ENCODE measurements at regions not wholly inside any gene's neighbourhood (a gene's known extent, or its start where the extent isn't known, plus 50 kb on each side); places are given as distances from the start of the nearest gene placed in this dataset.
"Not testable (repeated sequence)": the region's sequence is repeated elsewhere in the genome, so short reads cannot be mapped to it uniquely, and the experiment has no call there.

DNA sequence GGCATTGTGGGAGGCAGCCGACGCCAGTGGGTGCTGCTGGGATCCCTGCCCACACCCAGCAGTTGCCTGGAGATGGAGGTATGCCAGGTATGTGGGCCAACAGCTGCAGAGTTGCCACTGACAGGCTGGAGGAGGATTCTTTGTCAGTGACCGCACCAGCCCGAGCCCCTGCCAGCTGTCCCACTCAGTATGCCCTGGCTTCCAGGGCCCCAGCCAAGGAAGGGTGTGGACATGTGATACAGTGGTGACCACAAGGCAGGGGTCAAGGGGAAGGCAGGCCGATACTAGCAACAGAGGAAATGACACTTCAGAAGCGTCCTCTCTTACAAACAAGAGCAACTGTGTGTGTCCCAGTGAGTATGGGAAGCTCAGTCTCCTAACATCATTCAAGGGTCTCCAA, 185.1 kb upstream of the NOTCH2NLA start:
- 52% methylated on average over 2 of the region's 6 CpGs for WGBS (ENCODE audit: missing lambda C conversion rate)
- H3K4me1 ChIP-seq; H3K27ac ChIP-seq; H3K4me2 ChIP-seq; ATAC-seq; H3K4me3 ChIP-seq; POLR2A ChIA-PET; H3K9me3 ChIP-seq; CTCF ChIA-PET; DNase-seq (ENCODE audit: low read depth in 1 of 2, low spot score in 1 of 2); FAIRE-seq: not testable (repeated sequence)

DNA sequence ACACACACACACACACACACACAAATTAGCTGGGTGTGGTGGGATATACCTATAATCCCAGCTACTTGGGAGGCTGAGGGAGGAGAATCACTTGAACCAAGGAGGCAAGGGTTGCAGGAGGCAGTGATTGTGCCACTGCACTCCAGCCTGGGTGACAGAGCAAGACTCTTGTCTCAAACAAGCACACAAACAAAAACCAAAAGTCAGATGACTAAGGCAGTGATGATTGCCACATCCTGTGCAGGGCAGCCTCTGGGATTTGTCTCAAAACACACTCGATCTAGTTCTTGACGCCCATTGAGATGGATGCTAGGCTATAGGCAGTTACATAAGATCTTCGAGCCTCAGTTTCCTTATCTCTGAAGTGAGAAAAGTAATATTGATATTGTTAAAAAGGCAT, 183.1 kb upstream of the NOTCH2NLA start:
- CTCF ChIA-PET; ATAC-seq; H3K4me1 ChIP-seq; H3K27ac ChIP-seq; POLR2A ChIA-PET; H3K4me2 ChIP-seq; DNase-seq (ENCODE audit: low read depth in 1 of 2, low spot score in 1 of 2); H3K9me3 ChIP-seq; H3K4me3 ChIP-seq; FAIRE-seq: not testable (repeated sequence)
- WGBS (ENCODE audit: missing lambda C conversion rate), result 93% methylated on average over 2 of the region's 3 CpGs

DNA sequence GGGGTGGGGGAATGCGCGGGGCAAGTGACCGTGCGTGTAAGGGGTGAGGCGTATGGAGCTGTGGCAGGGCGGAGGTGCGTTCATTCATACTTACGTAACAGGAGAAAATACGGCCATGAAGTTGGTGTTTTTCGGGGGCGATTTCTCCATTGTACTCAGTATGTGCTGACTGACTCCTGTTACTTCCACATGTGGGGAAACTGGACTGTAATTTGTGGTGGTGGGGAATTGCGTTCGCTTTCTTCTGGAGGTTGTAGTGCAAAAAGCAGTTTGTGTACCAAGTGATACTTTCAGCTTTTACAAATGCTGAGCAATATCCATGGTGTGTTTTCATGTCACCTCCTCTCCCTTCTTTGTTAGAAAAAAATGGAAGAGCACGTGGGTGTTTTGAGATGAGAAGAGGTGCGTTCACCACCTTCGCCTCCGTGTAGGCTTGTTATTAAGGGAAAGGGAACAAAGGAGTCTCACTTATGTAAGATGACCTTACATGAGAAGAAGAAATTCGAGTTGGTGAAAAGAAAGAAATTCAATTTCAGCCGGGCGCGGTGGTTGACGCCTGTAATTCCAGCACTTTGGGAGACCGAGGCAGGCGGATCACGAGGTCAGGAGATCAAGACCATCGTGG, 181.1 kb upstream of the NOTCH2NLA start:
- FAIRE-seq; H3K4me1 ChIP-seq; CTCF ChIA-PET; H3K9me3 ChIP-seq; TF ChIP-seq FOSL2 (IDR thresholded peaks at IDR 0.05): not testable (repeated sequence)
- POLR2A ChIA-PET, result interaction anchor here (1.0 to 1.7 kb wide), 2 partner anchors 23 to 33 kb away, joined by 5 to 8 read pairs; no protein-coding TSS in a partner anchor
- DNase-seq (ENCODE audit: low read depth in 1 of 2, low spot score in 1 of 2), result peak; percentile 51 to 93
- peak overlapping the region; percentile 82 for H3K4me2 ChIP-seq
- TF ChIP-seq, protein P1, sequence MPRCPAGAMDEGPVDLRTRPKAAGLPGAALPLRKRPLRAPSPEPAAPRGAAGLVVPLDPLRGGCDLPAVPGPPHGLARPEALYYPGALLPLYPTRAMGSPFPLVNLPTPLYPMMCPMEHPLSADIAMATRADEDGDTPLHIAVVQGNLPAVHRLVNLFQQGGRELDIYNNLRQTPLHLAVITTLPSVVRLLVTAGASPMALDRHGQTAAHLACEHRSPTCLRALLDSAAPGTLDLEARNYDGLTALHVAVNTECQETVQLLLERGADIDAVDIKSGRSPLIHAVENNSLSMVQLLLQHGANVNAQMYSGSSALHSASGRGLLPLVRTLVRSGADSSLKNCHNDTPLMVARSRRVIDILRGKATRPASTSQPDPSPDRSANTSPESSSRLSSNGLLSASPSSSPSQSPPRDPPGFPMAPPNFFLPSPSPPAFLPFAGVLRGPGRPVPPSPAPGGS (IDR thresholded peaks at IDR 0.05), result peak; percentile 100
- TF ChIP-seq HOXB5 (CRISPR knock-in tag; IDR thresholded peaks at IDR 0.05) (peak; percentile 86), GATA3 (IDR thresholded peaks at IDR 0.05; ENCODE audit: borderline replicate concordance) (peak; percentile 66; the same call in 1 of the 2 replicates), CEBPB (IDR thresholded peaks at IDR 0.05) (peak; percentile 31 to 63; a peak in 2 of 4 replicates), HOXA7 (CRISPR knock-in tag; IDR thresholded peaks at IDR 0.05) (peak; percentile 100), EHF (CRISPR knock-in tag; IDR thresholded peaks at IDR 0.05) (peak; percentile 61; the same call in 1 of the 2 replicates), MAFK (IDR thresholded peaks at IDR 0.05; ENCODE audit: partially characterized antibody) (peak; percentile 15), TP53 (CRISPR knock-in tag; IDR thresholded peaks at IDR 0.05) (peak; percentile 99), FOSB (CRISPR knock-in tag; IDR thresholded peaks at IDR 0.05) (peak; percentile 100), JUN (IDR thresholded peaks at IDR 0.05) (peak; percentile 99), TFCP2L1 (CRISPR knock-in tag; IDR thresholded peaks at IDR 0.05) (peak; percentile 100), RARB (CRISPR knock-in tag; IDR thresholded peaks at IDR 0.05) (peak; percentile 99), FOSL2 (CRISPR knock-in tag; IDR thresholded peaks at IDR 0.05) (peak; percentile 73), POLR2A (IDR thresholded peaks at IDR 0.05; ENCODE audit: low read length) (peak; percentile 77)
- TF ChIP-seq, protein P2, sequence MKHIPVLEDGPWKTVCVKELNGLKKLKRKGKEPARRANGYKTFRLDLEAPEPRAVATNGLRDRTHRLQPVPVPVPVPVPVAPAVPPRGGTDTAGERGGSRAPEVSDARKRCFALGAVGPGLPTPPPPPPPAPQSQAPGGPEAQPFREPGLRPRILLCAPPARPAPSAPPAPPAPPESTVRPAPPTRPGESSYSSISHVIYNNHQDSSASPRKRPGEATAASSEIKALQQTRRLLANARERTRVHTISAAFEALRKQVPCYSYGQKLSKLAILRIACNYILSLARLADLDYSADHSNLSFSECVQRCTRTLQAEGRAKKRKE (CRISPR knock-in tag; IDR thresholded peaks at IDR 0.05; ENCODE audit: low read depth), result peak; percentile 92
- TF ChIP-seq, protein P3, sequence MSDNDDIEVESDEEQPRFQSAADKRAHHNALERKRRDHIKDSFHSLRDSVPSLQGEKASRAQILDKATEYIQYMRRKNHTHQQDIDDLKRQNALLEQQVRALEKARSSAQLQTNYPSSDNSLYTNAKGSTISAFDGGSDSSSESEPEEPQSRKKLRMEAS (IDR thresholded peaks at IDR 0.05), result peak; percentile 85
- TF ChIP-seq, protein P4, sequence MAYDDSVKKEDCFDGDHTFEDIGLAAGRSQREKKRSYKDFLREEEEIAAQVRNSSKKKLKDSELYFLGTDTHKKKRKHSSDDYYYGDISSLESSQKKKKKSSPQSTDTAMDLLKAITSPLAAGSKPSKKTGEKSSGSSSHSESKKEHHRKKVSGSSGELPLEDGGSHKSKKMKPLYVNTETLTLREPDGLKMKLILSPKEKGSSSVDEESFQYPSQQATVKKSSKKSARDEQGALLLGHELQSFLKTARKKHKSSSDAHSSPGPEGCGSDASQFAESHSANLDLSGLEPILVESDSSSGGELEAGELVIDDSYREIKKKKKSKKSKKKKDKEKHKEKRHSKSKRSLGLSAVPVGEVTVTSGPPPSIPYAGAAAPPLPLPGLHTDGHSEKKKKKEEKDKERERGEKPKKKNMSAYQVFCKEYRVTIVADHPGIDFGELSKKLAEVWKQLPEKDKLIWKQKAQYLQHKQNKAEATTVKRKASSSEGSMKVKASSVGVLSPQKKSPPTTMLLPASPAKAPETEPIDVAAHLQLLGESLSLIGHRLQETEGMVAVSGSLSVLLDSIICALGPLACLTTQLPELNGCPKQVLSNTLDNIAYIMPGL (CRISPR knock-in tag; IDR thresholded peaks at IDR 0.05; ENCODE audit: borderline replicate concordance), result peak; percentile 95
- TF ChIP-seq, protein P5, sequence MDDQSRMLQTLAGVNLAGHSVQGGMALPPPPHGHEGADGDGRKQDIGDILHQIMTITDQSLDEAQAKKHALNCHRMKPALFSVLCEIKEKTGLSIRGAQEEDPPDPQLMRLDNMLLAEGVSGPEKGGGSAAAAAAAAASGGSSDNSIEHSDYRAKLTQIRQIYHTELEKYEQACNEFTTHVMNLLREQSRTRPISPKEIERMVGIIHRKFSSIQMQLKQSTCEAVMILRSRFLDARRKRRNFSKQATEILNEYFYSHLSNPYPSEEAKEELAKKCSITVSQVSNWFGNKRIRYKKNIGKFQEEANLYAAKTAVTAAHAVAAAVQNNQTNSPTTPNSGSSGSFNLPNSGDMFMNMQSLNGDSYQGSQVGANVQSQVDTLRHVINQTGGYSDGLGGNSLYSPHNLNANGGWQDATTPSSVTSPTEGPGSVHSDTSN (IDR thresholded peaks at IDR 0.05), result peak; percentile 93
- TF ChIP-seq, protein P6, sequence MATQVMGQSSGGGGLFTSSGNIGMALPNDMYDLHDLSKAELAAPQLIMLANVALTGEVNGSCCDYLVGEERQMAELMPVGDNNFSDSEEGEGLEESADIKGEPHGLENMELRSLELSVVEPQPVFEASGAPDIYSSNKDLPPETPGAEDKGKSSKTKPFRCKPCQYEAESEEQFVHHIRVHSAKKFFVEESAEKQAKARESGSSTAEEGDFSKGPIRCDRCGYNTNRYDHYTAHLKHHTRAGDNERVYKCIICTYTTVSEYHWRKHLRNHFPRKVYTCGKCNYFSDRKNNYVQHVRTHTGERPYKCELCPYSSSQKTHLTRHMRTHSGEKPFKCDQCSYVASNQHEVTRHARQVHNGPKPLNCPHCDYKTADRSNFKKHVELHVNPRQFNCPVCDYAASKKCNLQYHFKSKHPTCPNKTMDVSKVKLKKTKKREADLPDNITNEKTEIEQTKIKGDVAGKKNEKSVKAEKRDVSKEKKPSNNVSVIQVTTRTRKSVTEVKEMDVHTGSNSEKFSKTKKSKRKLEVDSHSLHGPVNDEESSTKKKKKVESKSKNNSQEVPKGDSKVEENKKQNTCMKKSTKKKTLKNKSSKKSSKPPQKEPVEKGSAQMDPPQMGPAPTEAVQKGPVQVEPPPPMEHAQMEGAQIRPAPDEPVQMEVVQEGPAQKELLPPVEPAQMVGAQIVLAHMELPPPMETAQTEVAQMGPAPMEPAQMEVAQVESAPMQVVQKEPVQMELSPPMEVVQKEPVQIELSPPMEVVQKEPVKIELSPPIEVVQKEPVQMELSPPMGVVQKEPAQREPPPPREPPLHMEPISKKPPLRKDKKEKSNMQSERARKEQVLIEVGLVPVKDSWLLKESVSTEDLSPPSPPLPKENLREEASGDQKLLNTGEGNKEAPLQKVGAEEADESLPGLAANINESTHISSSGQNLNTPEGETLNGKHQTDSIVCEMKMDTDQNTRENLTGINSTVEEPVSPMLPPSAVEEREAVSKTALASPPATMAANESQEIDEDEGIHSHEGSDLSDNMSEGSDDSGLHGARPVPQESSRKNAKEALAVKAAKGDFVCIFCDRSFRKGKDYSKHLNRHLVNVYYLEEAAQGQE (IDR thresholded peaks at IDR 0.05), result peak; percentile 75
- TF ChIP-seq, protein P7, sequence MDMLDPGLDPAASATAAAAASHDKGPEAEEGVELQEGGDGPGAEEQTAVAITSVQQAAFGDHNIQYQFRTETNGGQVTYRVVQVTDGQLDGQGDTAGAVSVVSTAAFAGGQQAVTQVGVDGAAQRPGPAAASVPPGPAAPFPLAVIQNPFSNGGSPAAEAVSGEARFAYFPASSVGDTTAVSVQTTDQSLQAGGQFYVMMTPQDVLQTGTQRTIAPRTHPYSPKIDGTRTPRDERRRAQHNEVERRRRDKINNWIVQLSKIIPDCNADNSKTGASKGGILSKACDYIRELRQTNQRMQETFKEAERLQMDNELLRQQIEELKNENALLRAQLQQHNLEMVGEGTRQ (IDR thresholded peaks at IDR 0.05), result peak; percentile 35; the same call in 1 of the 2 replicates
- peak; percentile 97 to 99 for ATAC-seq
- peak overlapping the region; percentile 54 to 79; a peak in 5 of 6 replicates for H3K27ac ChIP-seq
- WGBS (ENCODE audit: missing lambda C conversion rate), result 16% methylated on average over 25 of the region's 26 CpGs
- peak overlapping the region; percentile 39; the same call in 1 of the 3 replicates for H3K4me3 ChIP-seq

Measured in A549 (cell line).